GM21529 (cell line): ENCODE measurements at regions not wholly inside any gene's neighbourhood (a gene's known extent, or its start where the extent isn't known, plus 50 kb on each side); places are given as distances from the start of the nearest gene placed in this dataset.

Experiments
- ATAC-seq: cut with Tn5 transposase; IDR thresholded peaks from one replicate; pipeline ENCODE4 v1.9.1; 2021; ENCODE audit not compliant: unreplicated experiment

DNA sequence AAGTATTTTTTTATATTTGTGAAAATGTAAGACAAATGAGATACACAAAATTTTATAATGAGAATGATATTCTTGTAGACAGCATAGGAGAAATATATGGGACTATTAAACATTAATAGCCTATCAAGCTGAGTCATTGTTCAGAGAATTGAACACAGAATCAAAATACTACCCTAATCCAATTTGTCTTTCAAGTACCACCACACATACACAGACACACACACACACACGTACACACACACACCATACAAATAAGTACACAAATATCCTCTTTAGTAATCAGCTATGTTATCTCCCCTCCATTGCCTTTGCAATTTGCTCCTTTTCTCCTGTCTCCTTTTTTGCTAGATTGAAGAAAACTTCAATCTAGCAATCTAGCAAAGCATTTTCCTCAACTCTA, 499.3 kb downstream of the FOXG1 start:
- ATAC-seq: no peak

DNA sequence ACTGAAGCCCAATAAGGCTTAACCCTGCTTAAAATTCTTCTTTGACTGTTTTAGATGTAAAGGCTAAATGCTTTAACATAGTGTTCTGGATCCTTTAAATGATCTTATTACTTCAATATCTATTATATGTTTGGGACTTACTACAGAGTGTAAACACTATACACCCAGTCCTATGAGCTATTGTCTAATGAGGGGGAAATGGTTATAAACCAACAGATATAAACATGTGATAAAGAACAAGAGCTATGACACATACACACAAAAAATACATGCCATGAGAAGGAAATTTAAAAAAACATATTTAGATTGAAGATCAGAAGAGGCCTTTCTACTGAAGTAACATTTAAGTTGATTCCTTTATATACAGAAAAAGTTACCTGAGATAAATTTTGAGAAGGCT, 505.1 kb downstream of the FOXG1 start:
- ATAC-seq: no peak

DNA sequence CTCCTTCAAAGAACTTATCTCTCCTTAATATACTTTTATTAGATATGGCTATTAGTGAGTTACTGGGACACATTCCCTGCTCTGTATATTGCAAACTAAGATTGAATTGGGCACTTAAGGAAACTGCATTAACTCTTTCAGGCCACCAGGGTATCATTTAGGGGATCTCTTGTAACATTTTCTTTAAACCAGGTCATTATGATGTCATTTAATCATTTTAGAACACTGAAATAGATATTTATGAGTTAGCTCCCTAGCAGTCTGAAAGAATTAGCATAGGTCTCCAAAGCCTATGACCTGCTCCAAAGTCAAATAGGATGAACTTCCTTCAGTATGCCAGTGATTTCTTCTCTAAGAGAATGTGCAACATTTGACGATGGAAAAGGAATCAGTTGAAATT, 506.9 kb downstream of the FOXG1 start:
- no peak for ATAC-seq

DNA sequence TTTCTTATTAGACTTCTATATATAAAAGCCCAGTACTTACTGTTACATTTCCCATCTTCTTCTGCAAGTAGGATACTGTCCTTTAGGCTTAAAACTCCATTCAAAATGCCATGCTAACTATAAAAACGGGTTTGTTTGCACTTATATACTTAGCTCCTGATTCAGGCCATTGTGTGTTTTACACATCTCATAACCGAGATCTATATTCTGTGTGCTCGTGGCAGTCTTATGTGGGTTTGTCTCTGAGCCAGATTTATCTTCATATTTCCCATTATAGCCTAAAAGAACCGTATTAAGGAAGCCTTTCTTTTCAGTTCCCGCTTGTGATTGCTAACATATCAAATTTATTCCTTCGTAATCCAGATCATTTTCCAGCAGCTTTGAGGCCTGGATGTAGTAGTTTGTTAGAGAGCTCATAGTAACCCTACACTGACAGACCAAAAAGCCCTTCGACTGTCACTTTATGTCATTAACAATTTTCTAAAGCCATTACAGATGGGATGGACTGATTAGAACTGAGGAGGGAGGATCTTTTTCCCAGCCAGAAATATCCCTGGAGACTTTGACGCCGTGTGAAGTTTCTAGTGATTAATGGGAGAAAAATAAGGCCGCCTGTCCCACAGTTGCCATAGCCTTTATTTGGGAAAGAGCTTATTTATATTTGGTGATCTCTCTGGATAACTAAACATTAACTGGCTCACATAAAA, 508.5 kb downstream of the FOXG1 start:
- no peak for ATAC-seq

DNA sequence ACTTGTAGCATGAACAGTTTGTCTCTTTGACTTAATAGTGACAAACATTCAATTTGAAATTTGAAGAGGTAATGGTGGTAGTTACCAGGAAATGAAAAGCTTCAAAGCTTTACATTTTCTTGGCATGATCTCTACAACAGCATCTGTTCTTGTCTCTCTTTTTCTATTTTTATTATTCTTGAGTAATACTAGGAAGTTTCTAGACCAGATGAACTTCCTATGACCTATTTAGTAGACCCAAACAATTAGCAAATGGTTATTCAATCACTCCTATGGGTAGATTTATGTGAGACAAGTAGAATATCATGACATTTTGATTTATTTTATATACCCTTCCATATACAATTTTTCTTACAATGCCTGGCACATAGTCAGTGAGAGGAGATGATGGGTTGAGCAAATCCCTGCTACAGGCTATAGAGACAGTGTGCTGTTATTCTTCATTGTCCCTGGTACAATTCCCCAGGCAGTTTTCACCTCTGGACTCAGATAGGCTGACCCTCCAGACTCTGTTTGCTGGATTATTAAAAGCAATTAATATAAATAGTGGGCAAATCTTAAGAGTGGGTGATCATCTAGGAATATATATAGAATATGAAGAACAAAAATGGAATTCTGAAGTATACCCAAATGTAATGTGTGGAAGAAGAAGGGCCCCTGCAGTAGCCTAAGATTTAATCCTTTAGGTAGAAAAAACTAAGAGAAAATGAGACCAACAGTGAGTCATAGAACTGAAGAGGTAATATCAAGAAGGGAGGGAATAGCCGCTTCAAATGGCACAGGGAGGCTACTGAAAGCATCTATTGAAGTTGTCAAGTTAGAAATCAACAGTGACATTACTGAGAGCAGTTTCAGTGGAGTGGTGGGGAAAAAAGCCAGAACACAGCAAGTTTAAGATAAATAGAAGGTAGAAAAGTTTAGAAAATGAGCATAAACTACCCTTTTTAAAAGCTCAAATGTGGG, 512.0 kb downstream of the FOXG1 start:
- ATAC-seq: no peak

DNA sequence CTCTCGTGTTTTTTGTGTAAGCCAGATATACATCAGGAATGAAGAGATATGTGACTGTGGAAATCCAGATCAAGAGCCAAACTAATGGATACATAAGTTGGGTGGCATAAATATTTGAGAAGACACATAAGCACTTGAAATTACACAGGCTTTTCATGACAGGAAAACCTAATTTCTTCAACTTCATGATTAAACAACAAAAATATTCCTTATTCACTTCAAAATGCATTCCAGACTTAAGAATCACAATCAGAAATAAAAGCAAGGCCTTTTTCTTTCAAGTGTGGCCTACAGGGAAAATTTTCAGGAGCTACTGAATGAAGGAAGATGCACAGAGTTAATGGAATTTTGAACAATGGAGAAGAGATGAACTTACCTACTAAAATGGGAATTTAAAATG, 515.6 kb downstream of the FOXG1 start:
- ATAC-seq: no peak

DNA sequence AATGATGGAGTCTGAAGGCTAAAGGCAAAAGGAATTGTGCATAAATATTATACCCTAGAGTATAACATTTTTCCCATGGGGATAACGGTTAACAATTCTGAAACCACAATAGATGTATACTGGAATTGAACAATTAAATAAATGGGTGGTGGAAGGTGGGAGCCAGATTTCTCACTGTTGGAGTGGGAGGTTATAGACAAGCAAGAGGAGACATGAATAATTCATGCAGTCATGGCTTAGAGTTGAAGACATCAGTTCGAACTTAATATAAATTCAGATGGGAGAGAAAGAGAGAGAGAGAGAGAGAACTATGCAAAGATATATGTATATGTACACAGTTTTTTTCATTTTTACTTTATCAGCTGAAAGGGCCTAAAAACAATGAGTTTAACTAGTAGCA, 523.9 kb downstream of the FOXG1 start:
- no peak for ATAC-seq

DNA sequence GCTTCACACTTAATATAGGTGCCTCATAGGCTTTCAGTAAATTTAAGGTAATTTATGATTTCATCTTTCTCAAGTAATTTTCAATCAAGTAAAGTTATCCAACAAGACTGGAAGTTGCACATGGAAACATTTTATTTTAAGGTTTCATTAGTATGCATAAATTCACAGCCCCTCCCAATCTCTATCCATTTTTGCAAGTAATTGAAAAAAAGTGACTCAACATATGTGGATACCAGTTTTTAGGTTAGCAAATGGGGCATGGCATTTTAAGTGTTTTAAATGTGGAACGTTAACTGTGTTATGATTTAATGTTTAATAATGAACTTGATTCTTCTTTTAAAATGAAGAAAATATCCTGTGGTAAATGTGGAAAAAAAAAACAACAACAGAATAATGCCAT, 532.8 kb downstream of the FOXG1 start:
- ATAC-seq: no peak

DNA sequence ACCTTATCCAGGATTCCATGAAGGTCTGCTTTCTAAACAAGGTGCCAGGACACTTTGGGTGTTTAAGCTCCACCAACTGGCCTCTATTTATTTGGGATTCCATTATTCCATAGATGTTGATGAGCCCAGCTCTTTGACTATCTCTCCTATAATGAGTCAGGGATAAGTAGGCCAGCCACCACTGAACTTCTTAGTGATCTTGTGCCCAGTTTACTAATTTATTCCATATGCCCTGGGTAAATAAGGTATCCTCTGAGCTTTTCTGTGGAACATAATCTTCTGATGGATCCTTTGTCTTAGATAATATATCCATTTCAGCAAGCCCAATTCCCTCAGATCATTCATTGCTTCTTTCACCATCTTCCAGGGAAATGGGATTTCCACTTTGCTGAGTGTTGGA, 535.0 kb downstream of the FOXG1 start:
- ATAC-seq: no peak

DNA sequence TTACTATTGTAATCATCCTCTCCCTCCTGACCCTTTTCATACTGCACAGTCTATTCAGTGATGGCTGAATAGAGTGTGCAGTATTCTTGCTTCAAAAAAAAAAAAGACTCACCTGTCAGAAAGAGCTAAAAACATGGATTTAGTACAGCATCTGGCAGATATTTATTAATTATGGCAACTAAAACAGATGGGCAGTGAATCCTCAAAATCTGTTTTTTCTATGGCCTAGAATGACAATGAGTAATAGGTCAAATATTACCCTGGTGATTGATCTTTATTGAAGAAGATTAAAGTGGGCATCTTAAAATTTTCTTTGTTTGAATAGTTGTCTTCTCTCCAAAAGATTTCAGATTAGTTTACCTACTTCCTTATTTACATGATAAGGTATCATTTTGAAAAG, 543.6 kb downstream of the FOXG1 start:
- no peak for ATAC-seq

DNA sequence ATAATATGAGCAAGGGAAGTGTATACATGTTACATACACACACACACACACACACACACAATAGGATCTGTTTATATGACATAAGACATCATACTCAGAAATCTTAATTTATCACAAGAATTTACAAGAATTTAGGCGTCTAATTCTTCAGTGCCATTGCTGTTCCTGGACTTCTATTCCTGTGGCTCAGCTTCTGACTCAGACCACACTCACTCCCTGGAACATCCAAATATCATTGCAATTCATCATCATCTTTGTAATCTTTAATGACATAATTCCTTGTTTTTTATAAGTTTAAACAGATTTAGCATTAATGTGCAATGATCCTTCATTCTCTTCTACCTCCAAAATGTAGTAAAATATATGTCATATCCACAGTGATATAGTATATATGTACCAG, 544.2 kb downstream of the FOXG1 start:
- ATAC-seq: no peak

DNA sequence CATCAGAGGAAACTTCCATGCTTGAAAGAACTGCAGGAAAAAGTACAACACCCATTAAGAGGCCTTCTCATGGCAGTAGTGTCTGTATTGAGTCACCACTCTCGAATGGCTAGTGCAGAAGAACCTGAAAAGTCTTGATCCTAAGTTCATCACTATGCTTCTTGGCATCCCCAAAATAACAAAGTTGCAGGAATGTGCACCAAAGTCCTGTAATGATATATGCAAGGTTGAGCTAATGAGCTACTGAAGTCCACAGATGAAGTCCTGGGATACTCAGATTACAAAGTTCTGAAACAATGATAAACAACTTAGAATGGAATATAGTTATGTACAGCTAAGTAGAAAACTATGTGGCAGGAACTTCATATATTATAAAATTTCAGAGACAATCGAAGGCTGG, 545.4 kb downstream of the FOXG1 start:
- ATAC-seq: no peak

DNA sequence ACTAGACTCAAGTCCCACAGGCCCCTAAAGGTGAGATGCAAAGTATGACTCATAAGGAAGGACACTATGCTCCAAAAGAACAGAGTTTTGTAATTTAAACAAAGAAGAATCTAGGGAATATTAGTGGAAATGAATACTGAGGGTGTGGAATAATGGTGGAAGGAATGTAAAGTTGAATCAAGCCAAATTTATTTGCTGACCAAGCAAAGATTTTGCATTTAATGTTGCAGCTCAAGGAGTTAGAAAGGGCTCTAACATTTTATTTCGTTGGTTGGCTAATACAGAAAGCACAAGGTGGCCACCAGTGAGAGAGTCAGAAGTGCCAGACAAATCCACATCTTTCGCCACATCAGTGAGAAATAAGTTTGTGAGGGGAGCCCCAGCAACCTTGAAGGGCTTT, 550.3 kb downstream of the FOXG1 start:
- ATAC-seq: no peak

DNA sequence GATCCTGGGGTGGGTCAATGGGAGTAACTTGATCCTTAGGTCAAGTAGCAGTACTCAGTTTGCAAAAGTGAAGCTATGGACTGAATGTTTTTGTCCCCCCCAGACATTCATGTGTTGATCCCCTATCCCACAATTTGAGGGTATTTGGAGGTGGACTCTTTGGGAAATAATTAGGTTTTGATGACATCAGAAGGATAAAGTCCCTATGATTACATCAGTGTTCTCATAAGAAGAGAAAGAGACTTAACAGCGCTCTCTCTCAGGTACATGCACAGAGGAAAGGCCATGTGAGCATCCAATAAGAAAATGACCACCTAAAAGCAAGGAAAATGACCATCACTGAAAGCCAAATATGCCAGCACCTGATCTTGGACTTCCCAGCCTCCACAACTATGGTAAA, 550.8 kb downstream of the FOXG1 start:
- ATAC-seq: no peak

DNA sequence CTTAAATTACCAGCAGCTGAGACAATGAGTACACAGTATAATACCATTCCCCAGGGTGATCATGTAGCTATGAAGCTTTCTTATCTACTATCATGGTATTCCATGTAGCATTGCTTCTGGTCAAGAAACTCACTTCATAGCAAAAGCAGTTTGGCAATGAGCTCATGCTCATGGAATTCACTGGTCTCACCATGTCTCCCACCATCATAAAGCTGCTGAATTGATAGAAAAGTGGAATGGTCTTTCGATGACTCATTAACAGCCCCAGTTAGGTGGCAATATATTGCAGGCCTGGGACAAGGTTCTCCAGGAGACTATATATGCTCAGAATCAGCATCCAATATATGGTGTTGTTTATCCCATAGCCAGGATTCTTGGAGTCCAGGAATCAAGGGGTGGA, 553.7 kb downstream of the FOXG1 start:
- no peak for ATAC-seq

DNA sequence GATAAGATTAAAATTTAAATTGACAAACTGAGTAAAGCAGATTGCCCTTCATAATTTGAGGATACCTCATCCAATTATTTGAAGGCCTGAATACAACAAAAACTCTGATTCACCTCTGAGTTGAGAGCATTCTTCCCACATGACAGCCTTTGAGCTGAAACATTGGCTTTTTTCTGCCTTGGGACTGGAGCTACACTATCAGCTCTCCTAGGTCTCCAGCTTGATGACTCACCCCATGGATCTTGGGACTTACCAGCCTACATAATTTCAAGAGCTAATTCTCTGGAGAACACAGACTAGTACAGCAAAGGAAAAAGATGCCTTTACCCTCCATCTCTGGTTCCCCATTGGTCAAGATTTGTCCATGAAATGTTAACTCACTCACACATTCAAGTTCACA, 555.1 kb downstream of the FOXG1 start:
- no peak for ATAC-seq

DNA sequence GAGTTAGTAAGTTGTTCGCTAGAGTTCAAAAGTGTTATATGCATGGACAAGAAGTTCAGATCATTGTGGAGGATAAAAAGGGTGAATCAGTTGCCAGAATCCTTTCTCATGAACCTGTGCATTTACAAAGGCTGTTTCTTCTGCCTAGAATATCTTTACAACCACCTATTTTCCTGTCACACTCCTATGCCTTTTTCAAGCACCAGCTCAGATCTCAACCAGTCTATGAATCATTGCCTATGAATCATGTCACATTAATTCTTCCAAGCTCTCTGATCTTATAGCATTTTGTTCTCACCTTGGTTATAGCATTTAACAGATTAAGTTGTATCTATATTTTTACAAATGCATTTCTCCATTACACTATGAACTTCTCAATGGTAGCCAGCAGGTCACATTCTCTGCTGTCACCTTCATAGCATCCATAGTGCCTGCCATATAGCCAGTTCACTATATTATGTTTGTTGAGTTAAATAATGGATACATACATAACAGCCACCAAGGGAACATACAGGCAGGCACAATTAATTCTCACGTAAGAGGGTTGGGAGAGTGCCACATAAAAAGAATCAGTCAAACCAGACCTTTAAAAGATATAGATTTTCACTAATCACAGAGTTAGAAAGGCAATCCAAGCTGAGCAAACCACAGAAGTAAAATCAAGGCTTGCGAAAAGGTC, 573.0 kb downstream of the FOXG1 start:
- no peak for ATAC-seq

DNA sequence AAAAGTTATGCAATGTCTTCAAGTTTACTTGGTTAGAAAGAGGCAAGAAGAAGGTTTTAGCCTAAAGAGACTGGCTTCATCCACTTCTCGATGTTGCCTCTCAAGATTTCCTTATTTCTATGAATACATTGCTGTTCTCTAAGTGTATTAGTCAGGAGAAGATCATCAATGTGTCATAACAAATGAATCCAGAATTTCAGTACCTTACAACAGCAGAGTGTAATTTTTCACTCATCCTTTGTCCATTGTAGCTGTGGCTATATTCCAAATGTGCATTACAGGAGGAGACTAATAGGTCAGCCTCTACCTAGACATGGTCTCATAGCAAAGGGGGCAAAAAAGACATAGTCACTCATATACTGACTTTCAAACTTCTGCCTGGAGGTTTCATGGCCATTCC, 579.1 kb downstream of the PRKD1 start:
- no peak for ATAC-seq

DNA sequence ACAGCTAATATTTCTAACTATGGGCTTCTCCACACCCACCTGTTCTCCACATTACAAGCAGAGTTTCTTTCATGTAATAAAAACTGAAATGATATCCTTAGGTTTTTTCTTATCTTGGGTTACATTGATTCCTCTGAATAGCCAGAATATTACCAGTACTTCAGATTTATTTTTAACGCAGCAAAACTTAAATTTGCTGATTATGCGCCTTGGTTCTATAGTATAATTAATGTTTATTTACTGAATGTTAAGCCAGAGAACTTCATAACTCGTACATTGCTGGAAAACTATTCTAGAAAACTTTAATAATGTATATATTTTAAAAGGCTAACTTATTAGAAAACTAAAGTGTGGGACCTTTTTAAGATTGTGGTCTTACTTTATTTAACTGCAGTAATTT, 577.2 kb downstream of the PRKD1 start:
- ATAC-seq: no peak

DNA sequence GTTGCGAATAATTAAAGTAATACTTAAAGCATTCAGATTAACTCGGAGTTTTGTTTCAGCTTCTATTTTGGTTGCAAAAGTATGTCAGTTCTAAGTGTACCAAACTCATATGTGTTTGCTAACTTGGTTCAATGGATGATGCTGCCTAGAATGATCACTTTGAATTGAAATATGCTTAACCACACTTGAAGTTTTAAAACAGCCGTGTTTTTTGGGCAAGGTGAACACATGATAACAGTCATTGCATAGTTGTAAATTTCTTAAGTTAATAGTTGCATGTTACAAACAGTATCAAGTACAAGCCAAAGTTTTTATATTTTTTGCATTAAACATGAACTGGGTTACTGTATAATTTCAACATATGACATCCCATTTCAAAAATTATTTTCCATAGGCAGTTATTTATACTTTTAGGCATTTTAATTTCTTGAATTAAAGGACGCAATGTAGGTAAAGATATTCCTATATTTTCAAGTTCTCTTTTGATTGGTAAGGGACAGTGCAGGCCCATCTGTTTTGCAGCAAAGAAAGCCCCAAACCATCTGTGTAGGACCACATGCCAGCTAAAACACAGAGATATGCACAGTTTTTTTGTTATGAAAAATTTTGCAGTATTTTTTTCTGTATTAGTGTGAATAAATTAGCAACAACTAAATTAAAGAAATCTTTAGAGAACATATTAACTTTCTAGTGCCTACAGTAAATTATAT, 575.5 kb downstream of the PRKD1 start:
- no peak for ATAC-seq

DNA sequence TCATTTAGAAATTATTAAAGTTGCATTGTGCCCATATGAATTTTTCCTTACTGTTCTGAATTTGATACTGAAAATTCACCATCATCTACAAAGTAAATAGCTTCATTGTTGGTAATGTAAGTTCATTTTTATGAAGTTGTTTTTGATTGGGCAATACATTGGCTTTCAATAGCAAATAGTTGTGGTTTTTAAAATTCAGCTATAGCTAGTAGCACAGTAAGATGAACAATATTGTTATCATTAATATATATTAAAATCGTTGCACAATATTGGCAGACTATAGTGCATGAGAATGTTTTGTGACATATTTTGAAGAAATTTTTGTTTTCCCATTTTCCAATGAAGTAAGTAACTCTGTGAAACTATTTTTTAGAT, 575.0 kb downstream of the PRKD1 start:
- ATAC-seq: no peak
